HepG2 (cell line): ENCODE measurements at regions not wholly inside any gene's neighbourhood (a gene's known extent, or its start where the extent isn't known, plus 50 kb on each side); places are given as distances from the start of the nearest gene placed in this dataset.
A peak's percentile ranks its signal among the peaks of the same experiment; 100 is the strongest.

Experiments used
- ATAC-seq: fragments of 200-7000 bp; cut with Tn5 transposase; 3 replicates; pipeline ENCODE4 v1.9.1; 2020; ENCODE audit warnings: mild to moderate bottlenecking, moderate library complexity
- BruUV-seq: library from RNA; stranded (reverse); fragments of 400-500 nt; replicated peaks from 2 replicates; lab custom pipeline; 2021; lab: Mats Ljungman, UMichigan
- CTCF ChIA-PET: fragments of 300-600 bp; formaldehyde crosslinking; extraction: SDS; loops from one replicate; lab custom pipeline; 2021; ENCODE audit warnings: low total read pairs, inconsistent platforms, low intra/inter-chr PET ratio; lab: Yijun Ruan, JAX
- POLR2A ChIA-PET: fragments of 350-600 bp; sonication (Branson Sonifier 250); formaldehyde crosslinking; loops from one replicate; lab custom pipeline; 2020; ENCODE audit warnings: antibody characterized with exemption, inconsistent platforms; lab: Yijun Ruan, JAX
- DNase-seq: peaks from one replicate; pipeline ENCODE4 v3.0.0-alpha.2; 2015; ENCODE audit warnings: low spot score
- FAIRE-seq: peaks from 3 replicates; lab custom pipeline; 2011; peaks lifted over from hg19 to GRCh38; lab: Jason Lieb, UNC
- H2AFZ ChIP-seq: one replicate; pipeline ENCODE4 v1.6.1; 2011; ENCODE audit warnings: low read length, inconsistent platforms
- H3K27ac ChIP-seq: fragments of 300-600 bp; 3 replicates; pipeline ENCODE4 v1.8.0; 2011; ENCODE audit warnings: mixed run types, mild to moderate bottlenecking, mixed read lengths, low read length, inconsistent platforms; ENCODE audit not compliant: insufficient read depth; ENCODE audit errors: extremely low read length
- H3K27me3 ChIP-seq, 2 experiments: fragments of 200-600 bp in 1 of 2; 2 replicates in 1 of 2; 3 replicates in 1 of 2; pipeline versions ENCODE4 v1.6.0 to v1.8.0; 2011; ENCODE audit warnings: low read length in 2 of 2, mild to moderate bottlenecking in 2 of 2, moderate library complexity in 2 of 2, inconsistent platforms in 1 of 2; ENCODE audit not compliant: insufficient read depth in 2 of 2, control insufficient read depth in 1 of 2
- H3K36me3 ChIP-seq, 2 experiments: fragments of 200-600 bp in 1 of 2; replicated peaks in 1 of 2; 2 replicates in 1 of 2; 3 replicates in 1 of 2; pipeline versions ENCODE4 v1.5.1 to v1.8.0; 2011; ENCODE audit warnings: low read length in 2 of 2, inconsistent platforms in 1 of 2; ENCODE audit not compliant: insufficient read depth in 2 of 2, control insufficient read depth in 1 of 2
- H3K4me1 ChIP-seq: 2 replicates; pipeline ENCODE4 v1.5.1; 2012; ENCODE audit warnings: low read length, inconsistent platforms; ENCODE audit not compliant: insufficient read depth
- H3K4me2 ChIP-seq: 2 replicates; pipeline ENCODE4 v1.6.0; 2011; ENCODE audit warnings: low read depth, low read length, inconsistent platforms
- H3K4me3 ChIP-seq, 3 experiments: fragments of 200-600 bp in 1 of 3; sonication (generic), shearing (Covaris generic) in 1 of 3; replicated peaks in 1 of 3; 2 replicates each; pipeline ENCODE4 v1.5.1; 2011 to 2016; ENCODE audit warnings: low read length in 3 of 3, inconsistent platforms in 2 of 3, low read depth in 2 of 3, mild to moderate bottlenecking in 2 of 3, control low read depth in 1 of 3, mixed read lengths in 1 of 3; ENCODE audit not compliant: insufficient read depth in 1 of 3
- H3K79me2 ChIP-seq: one replicate; pipeline ENCODE4 v1.6.1; 2011; ENCODE audit warnings: low read length, inconsistent platforms; ENCODE audit not compliant: insufficient read depth
- H3K9ac ChIP-seq: 2 replicates; pipeline ENCODE4 v1.6.0; 2011; ENCODE audit warnings: mild to moderate bottlenecking, low read depth, low read length, inconsistent platforms; ENCODE audit not compliant: insufficient read depth
- H3K9me3 ChIP-seq: 2 replicates; pipeline ENCODE4 v1.5.1; 2012; ENCODE audit warnings: mild to moderate bottlenecking, low read length
- H4K20me1 ChIP-seq: 2 replicates; pipeline ENCODE4 v1.6.0; 2011; ENCODE audit warnings: inconsistent platforms, mild to moderate bottlenecking, low read length, moderate library complexity; ENCODE audit not compliant: insufficient read depth
- ATRX ChIP-seq: sonication (generic); formaldehyde crosslinking; IDR thresholded peaks from 2 replicates; pipeline ENCODE4 v1.4.0; 2020; ENCODE audit warnings: missing genetic modification reagents, borderline replicate concordance
- GABPA ChIP-seq, 2 experiments: IDR thresholded peaks; 2 replicates each; pipeline ENCODE4 v1.6.1; 2011 to 2016; ENCODE audit warnings: low read depth in 2 of 2, low read length in 1 of 2, missing biosample characterization in 1 of 2, missing genetic modification characterization in 1 of 2
- HNF1B ChIP-seq: sonication (generic); formaldehyde crosslinking; IDR thresholded peaks from 2 replicates; pipeline ENCODE4 v1.5.1; 2020; ENCODE audit warnings: mild to moderate bottlenecking, moderate library complexity, missing genetic modification reagents
- KLF12 ChIP-seq: sonication (generic); formaldehyde crosslinking; IDR thresholded peaks from 2 replicates; pipeline ENCODE4 v1.4.0; 2020; ENCODE audit warnings: missing genetic modification reagents, borderline replicate concordance
- LBX2 ChIP-seq: sonication (generic); formaldehyde crosslinking; IDR thresholded peaks from 2 replicates; pipeline ENCODE4 v1.5.0; 2020; ENCODE audit warnings: missing genetic modification reagents, mild to moderate bottlenecking, borderline replicate concordance
- POGK ChIP-seq: sonication (generic); formaldehyde crosslinking; conservative IDR thresholded peaks from 2 replicates; pipeline ENCODE4 v1.8.0; 2022; ENCODE audit warnings: mild to moderate bottlenecking, moderate library complexity, missing genetic modification reagents
- RAD21 ChIP-seq: fragments of 450-650 bp; formaldehyde crosslinking; IDR thresholded peaks from 2 replicates; pipeline ENCODE4 v1.5.0; 2020; ENCODE audit warnings: mild to moderate bottlenecking
- SALL1 ChIP-seq: sonication (generic); formaldehyde crosslinking; IDR thresholded peaks from 2 replicates; pipeline ENCODE4 v1.8.0; 2022; ENCODE audit warnings: mild to moderate bottlenecking, missing genetic modification reagents
- SMC3 ChIP-seq: IDR thresholded peaks from 2 replicates; pipeline ENCODE4 v1.6.1; 2011; ENCODE audit warnings: low read length, improper control_type of control experiment
- ZFP62 ChIP-seq: sonication (generic); formaldehyde crosslinking; IDR thresholded peaks from 2 replicates; pipeline ENCODE4 v1.4.0; 2020; ENCODE audit warnings: missing genetic modification reagents
- ZNF256 ChIP-seq: sonication (generic); formaldehyde crosslinking; conservative IDR thresholded peaks from 2 replicates; pipeline ENCODE4 v1.4.0; 2020; ENCODE audit warnings: missing genetic modification reagents
- ZNF264 ChIP-seq: sonication (generic); formaldehyde crosslinking; IDR thresholded peaks from 2 replicates; pipeline ENCODE4 v1.4.0; 2020; ENCODE audit warnings: missing genetic modification reagents
- ZNF547 ChIP-seq: sonication (generic); formaldehyde crosslinking; IDR thresholded peaks from 2 replicates; pipeline ENCODE4 v1.5.1; 2020; ENCODE audit warnings: mild to moderate bottlenecking, missing genetic modification reagents
- ZNF598 ChIP-seq: sonication (generic); formaldehyde crosslinking; IDR thresholded peaks from 2 replicates; pipeline ENCODE4 v1.5.1; 2020; ENCODE audit warnings: mild to moderate bottlenecking, missing genetic modification reagents, borderline replicate concordance
- ZNF800 ChIP-seq: sonication (generic); formaldehyde crosslinking; IDR thresholded peaks from 2 replicates; pipeline ENCODE4 v1.4.0; 2020; ENCODE audit warnings: missing genetic modification reagents
- ZSCAN25 ChIP-seq: sonication (generic); formaldehyde crosslinking; IDR thresholded peaks from 2 replicates; pipeline ENCODE4 v1.8.0; 2022; ENCODE audit warnings: mild to moderate bottlenecking, missing genetic modification reagents
- WGBS: methylation state at CpG from one replicate; pipeline ENCODE4 v1.1.6; 2017; ENCODE audit warnings: low lambda C conversion rate; 5-methylcytosine and 5-hydroxymethylcytosine counted together
- in situ Hi-C: cut with HindIII; loops from 2 replicates; pipeline ENCODE4 v1.10.0; 2017; ENCODE audit warnings: low pct_unique_long_range_greater_than_20kb; ENCODE audit not compliant: extremely low pct_ligation_motif_present
- intact Hi-C: fragments of 100-400 bp; cut with micrococcal nuclease; formaldehyde crosslinking; loops from one replicate; pipeline ENCODE4 v1.10.0; 2022; ENCODE audit not compliant: unreplicated experiment

GRCh38 chr11:33970984-33971466 is 79.1 kb upstream of the LMO2 start:
- Histone ChIP-seq H3K79me2 (no peaks in the 10 kb centered on the region), H3K9me3 (no peaks in the 10 kb centered on the region), H3K4me1 (peaks cover 7% of the 10 kb centered on the region; the same call in 1 of the 2 replicates), H4K20me1 (no peaks in the 10 kb centered on the region), H3K4me2 (peak overlapping the region; percentile 54), H3K36me3 (no peaks in the 10 kb centered on the region), H3K4me3 (no peak overlapping the region), H3K9ac (no peak overlapping the region), H2AFZ (no peak overlapping the region), H3K27me3 (peaks cover 2 to 10% of the 10 kb centered on the region in 2 experiments; a peak in 3 of 5 replicates), H3K27ac (no peak overlapping the region)
- DNase-seq (peak; percentile 46), FAIRE-seq (peak; percentile 84), ATAC-seq (peak; percentile 97)
- in situ Hi-C loops (no loop called here), intact Hi-C loops (loop anchor here (1.0 kb wide), 3 partner anchors 114 to 163 kb away; no protein-coding TSS in a partner anchor)
- BruUV-seq = no TSS peak
- WGBS = 14% methylated on average over 7 of the region's 8 CpGs
- CTCF ChIA-PET = interaction anchor here (1.5 to 2.3 kb wide), 2 partner anchors 113 to 135 kb away, joined by 6 to 31 read pairs; no protein-coding TSS in a partner anchor
- POLR2A ChIA-PET = no interaction called here
- TF ChIP-seq GABPA (IDR thresholded peaks at IDR 0.05; ENCODE audit: low read depth, low read length) (no peak), GABPA (CRISPR knock-in tag; IDR thresholded peaks at IDR 0.05; ENCODE audit: low read depth) (no peak), ZSCAN25 (no peak), ZNF256 (CRISPR knock-in tag) (0 out of 2 replicates have a peak, but pooled peaks have one; percentile 31), ATRX (CRISPR knock-in tag) (no peak), ZFP62 (CRISPR knock-in tag) (0 out of 2 replicates have a peak, but pooled peaks have one; percentile 28), KLF12 (CRISPR knock-in tag) (0 out of 2 replicates have a peak, but pooled peaks have one; percentile 28), SMC3 (peak; percentile 77), HNF1B (0 out of 2 replicates have a peak, but pooled peaks have one; percentile 19), ZNF800 (CRISPR knock-in tag) (0 out of 2 replicates have a peak, but pooled peaks have one; percentile 40), POGK (CRISPR knock-in tag) (0 out of 2 replicates have a peak, but pooled peaks have one; percentile 24), LBX2 (CRISPR knock-in tag) (no peak), ZNF264 (CRISPR knock-in tag) (peak; percentile 42; the same call in 1 of the 2 replicates), SALL1 (0 out of 2 replicates have a peak, but pooled peaks have one; percentile 15), ZNF547 (CRISPR knock-in tag) (0 out of 2 replicates have a peak, but pooled peaks have one; percentile 19), RAD21 (CRISPR knock-in tag) (peak; percentile 66), ZNF598 (0 out of 2 replicates have a peak, but pooled peaks have one; percentile 18)
